ENCODE measurements at regions not wholly inside any gene's neighbourhood (a gene's known extent, or its start where the extent isn't known, plus 50 kb on each side); places are given as distances from the start of the nearest gene placed in this dataset.

DNA sequence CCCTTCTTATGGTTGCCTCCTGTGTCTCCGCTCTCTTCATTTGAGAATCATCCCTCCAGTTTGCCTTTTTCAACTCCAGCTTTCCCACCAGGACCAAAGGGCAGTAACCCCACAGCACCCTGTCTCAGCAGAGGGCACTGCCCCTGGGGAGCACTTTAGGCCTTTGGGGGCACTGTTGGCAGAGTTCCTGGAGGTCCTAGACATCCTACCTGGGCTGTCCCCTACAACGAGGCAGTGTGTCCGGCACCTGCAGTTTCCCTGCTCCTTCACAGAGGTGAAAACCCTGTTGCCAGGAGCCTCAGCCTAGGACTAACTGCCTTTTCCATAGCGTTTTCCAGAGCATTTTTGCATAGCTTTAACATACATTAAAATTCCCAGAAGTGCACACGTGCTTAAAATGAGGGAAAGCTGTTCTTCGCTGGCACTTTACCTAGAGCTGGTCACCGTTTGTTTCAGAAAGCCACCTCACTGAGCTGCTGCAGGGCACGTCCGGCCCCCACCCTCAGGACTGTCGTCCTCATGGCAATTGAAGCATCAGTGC is 234.9 kb downstream of the TEX29 start:
- no peak overlapping the region for H3K4me3 ChIP-seq (ENCODE audit: low read length)
- no peaks in the 10 kb centered on the region for H3K9me3 ChIP-seq (ENCODE audit: control insufficient read depth, insufficient read depth, low read length)
- H3K4me2 ChIP-seq (ENCODE audit: low read length) = no peak overlapping the region
- H3K27ac ChIP-seq (ENCODE audit: low read depth, low read length) = no peak overlapping the region
- no peak for TF ChIP-seq EZH2phosphoT487 (IDR thresholded peaks at IDR 0.05; ENCODE audit: borderline replicate concordance, low read length)
- TF ChIP-seq, protein P1, sequence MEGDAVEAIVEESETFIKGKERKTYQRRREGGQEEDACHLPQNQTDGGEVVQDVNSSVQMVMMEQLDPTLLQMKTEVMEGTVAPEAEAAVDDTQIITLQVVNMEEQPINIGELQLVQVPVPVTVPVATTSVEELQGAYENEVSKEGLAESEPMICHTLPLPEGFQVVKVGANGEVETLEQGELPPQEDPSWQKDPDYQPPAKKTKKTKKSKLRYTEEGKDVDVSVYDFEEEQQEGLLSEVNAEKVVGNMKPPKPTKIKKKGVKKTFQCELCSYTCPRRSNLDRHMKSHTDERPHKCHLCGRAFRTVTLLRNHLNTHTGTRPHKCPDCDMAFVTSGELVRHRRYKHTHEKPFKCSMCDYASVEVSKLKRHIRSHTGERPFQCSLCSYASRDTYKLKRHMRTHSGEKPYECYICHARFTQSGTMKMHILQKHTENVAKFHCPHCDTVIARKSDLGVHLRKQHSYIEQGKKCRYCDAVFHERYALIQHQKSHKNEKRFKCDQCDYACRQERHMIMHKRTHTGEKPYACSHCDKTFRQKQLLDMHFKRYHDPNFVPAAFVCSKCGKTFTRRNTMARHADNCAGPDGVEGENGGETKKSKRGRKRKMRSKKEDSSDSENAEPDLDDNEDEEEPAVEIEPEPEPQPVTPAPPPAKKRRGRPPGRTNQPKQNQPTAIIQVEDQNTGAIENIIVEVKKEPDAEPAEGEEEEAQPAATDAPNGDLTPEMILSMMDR (IDR thresholded peaks at IDR 0.05; ENCODE audit: low read depth, low read length, poor library complexity, severe bottlenecking) = no peak
- no peaks in the 10 kb centered on the region for H3K27me3 ChIP-seq (ENCODE audit: control insufficient read depth, low read length)
- H3K79me2 ChIP-seq (ENCODE audit: control insufficient read depth, low read length) = no peaks in the 10 kb centered on the region
- H3K9me2 ChIP-seq (replicated peaks; ENCODE audit: control insufficient read depth, low read length) = no peaks in the 10 kb centered on the region
- no peaks in the 10 kb centered on the region for H3F3A ChIP-seq (ENCODE audit: control insufficient read depth, insufficient read depth)
- H3K36me3 ChIP-seq (ENCODE audit: control insufficient read depth, low read length) = no peaks in the 10 kb centered on the region
- H3K4me1 ChIP-seq (ENCODE audit: control insufficient read depth, low read length) = no peaks in the 10 kb centered on the region
- H4K20me1 ChIP-seq (ENCODE audit: control insufficient read depth, insufficient read depth, low read depth, low read length) = no peaks in the 10 kb centered on the region

DNA sequence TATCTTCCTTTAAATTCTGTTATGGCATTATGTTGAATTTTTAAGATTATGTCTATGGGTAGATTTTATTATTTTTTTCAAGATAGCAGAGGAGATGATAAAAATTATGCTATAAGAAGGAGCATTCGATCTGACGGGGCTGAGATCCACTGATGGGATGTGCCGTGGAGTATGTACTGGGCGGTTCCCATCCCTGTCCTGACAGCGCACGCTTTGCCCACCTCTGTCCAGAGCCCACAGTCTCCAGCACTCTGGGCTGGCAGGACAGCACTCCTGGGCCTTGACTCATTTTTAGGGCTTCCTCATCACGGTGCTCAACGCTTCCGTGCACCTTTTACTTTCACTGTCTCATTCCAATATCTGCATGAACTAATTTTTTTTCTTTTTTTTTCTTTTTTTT is 235.5 kb downstream of the TEX29 start:
- no peaks in the 10 kb centered on the region for H3K79me2 ChIP-seq (ENCODE audit: control insufficient read depth, low read length)
- no peaks in the 10 kb centered on the region for H3F3A ChIP-seq (ENCODE audit: control insufficient read depth, insufficient read depth)
- H3K9me3 ChIP-seq (ENCODE audit: control insufficient read depth, insufficient read depth, low read length) = no peaks in the 10 kb centered on the region
- H3K27me3 ChIP-seq (ENCODE audit: control insufficient read depth, low read length) = no peaks in the 10 kb centered on the region
- H3K4me2 ChIP-seq (ENCODE audit: low read length) = no peak overlapping the region
- H3K9me2 ChIP-seq (replicated peaks; ENCODE audit: control insufficient read depth, low read length) = no peaks in the 10 kb centered on the region
- no peak overlapping the region for H3K27ac ChIP-seq (ENCODE audit: low read depth, low read length)
- no peaks in the 10 kb centered on the region for H3K4me1 ChIP-seq (ENCODE audit: control insufficient read depth, low read length)
- H4K20me1 ChIP-seq (ENCODE audit: control insufficient read depth, insufficient read depth, low read depth, low read length) = no peaks in the 10 kb centered on the region
- H3K36me3 ChIP-seq (ENCODE audit: control insufficient read depth, low read length) = no peaks in the 10 kb centered on the region
- TF ChIP-seq, protein P1 (IDR thresholded peaks at IDR 0.05; ENCODE audit: low read depth, low read length, poor library complexity, severe bottlenecking) = no peak
- TF ChIP-seq EZH2phosphoT487 (IDR thresholded peaks at IDR 0.05; ENCODE audit: borderline replicate concordance, low read length) = no peak
- no peak overlapping the region for H3K4me3 ChIP-seq (ENCODE audit: low read length)

DNA sequence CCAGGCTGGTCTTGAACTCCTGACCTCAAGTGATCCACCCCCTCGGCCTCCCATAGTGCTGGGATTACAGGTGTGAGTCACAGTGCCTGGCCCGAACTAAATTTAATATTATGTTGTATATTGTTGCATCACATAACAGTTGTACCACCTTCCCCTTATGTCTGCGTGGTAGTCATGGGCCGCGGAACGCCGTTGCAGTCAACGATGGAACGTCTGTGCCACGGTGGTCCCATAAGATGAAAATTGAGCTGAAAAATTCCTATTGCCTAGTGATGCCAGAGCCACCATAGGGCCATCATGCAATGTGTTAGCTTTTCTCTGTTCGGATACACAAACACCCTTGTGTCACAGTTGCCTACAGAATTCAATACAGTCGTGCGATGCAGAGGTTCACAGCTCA is 236.1 kb downstream of the TEX29 start:
- H3K36me3 ChIP-seq (ENCODE audit: control insufficient read depth, low read length) = no peaks in the 10 kb centered on the region
- no peaks in the 10 kb centered on the region for H3K27me3 ChIP-seq (ENCODE audit: control insufficient read depth, low read length)
- H3K4me1 ChIP-seq (ENCODE audit: control insufficient read depth, low read length) = no peaks in the 10 kb centered on the region
- H3F3A ChIP-seq (ENCODE audit: control insufficient read depth, insufficient read depth) = no peaks in the 10 kb centered on the region
- no peaks in the 10 kb centered on the region for H4K20me1 ChIP-seq (ENCODE audit: control insufficient read depth, insufficient read depth, low read depth, low read length)
- H3K9me3 ChIP-seq (ENCODE audit: control insufficient read depth, insufficient read depth, low read length) = no peaks in the 10 kb centered on the region
- H3K4me3 ChIP-seq (ENCODE audit: low read length) = no peak overlapping the region
- H3K79me2 ChIP-seq (ENCODE audit: control insufficient read depth, low read length) = no peaks in the 10 kb centered on the region
- H3K27ac ChIP-seq (ENCODE audit: low read depth, low read length) = no peak overlapping the region
- no peak for TF ChIP-seq EZH2phosphoT487 (IDR thresholded peaks at IDR 0.05; ENCODE audit: borderline replicate concordance, low read length)
- TF ChIP-seq, protein P1 (IDR thresholded peaks at IDR 0.05; ENCODE audit: low read depth, low read length, poor library complexity, severe bottlenecking) = no peak
- no peak overlapping the region for H3K4me2 ChIP-seq (ENCODE audit: low read length)
- no peaks in the 10 kb centered on the region for H3K9me2 ChIP-seq (replicated peaks; ENCODE audit: control insufficient read depth, low read length)

Measured in DOHH2 (cell line).